Tibial nerve (tissue), 4 donors: ENCODE measurements at regions not wholly inside any gene's neighbourhood (a gene's known extent, or its start where the extent isn't known, plus 50 kb on each side); places are given as distances from the start of the nearest gene placed in this dataset.

ENCODE experiments used
- DNase-seq, 2 donors: peaks; one replicate each; pipeline ENCODE4 v3.0.0-alpha.2; 2019; ENCODE audit warnings: low spot score in 2 of 2
- H3K27ac ChIP-seq, 4 donors: fragments of 200-600 bp; sonication (generic) in 3 of 4; one replicate each; pipeline ENCODE4 v1.5.1; 2017 to 2019; ENCODE audit warnings: mild to moderate bottlenecking in 1 of 4
- H3K27me3 ChIP-seq, 2 donors: fragments of 200-600 bp; sonication (generic) in 1 of 2; one replicate each; pipeline versions ENCODE4 v1.5.1 to v1.6.0; 2017 to 2019
- H3K36me3 ChIP-seq, 3 donors: fragments of 200-600 bp; sonication (generic); one replicate each; pipeline ENCODE4 v1.5.1; 2018 to 2019
- H3K4me1 ChIP-seq, 4 donors: fragments of 200-600 bp; sonication (generic) in 3 of 4; one replicate each; pipeline ENCODE4 v1.5.1; 2017 to 2019
- H3K4me3 ChIP-seq, 4 donors: fragments of 200-600 bp; sonication (generic) in 3 of 4; one replicate each; pipeline ENCODE4 v1.5.1; 2017 to 2019; ENCODE audit warnings: mild to moderate bottlenecking in 1 of 4, moderate library complexity in 1 of 4
- H3K9me3 ChIP-seq, 4 donors: fragments of 200-600 bp; sonication (generic) in 3 of 4; one replicate each; pipeline ENCODE4 v1.5.1; 2017 to 2019
- EP300 ChIP-seq, 2 donors: sonication (generic); formaldehyde crosslinking; IDR thresholded peaks; one replicate each; pipeline ENCODE4 v1.6.1; 2017; ENCODE audit warnings: antibody characterized with exemption in 2 of 2, mild to moderate bottlenecking in 1 of 2
- POLR2A ChIP-seq, 2 donors: fragments of 450-650 bp; IDR thresholded peaks; one replicate each; pipeline ENCODE4 v1.6.1; 2017; ENCODE audit warnings: antibody characterized with exemption in 2 of 2, mild to moderate bottlenecking in 2 of 2, moderate library complexity in 2 of 2
- WGBS, 2 donors: methylation state at CpG; one replicate each; pipeline ENCODE4 v1.1.5; 2018; 5-methylcytosine and 5-hydroxymethylcytosine counted together
- TF ChIP-seq, protein P1 (sequence below), 5 experiments: fragments of 200-600 bp in 3 of 5; fragments of 450-650 bp in 2 of 5; sonication (generic) in 3 of 5; IDR thresholded peaks; one replicate each; pipeline ENCODE4 v1.5.1; 2016 to 2019; ENCODE audit warnings: antibody characterized with exemption in 5 of 5, mild to moderate bottlenecking in 3 of 5, moderate library complexity in 2 of 5

DNA sequence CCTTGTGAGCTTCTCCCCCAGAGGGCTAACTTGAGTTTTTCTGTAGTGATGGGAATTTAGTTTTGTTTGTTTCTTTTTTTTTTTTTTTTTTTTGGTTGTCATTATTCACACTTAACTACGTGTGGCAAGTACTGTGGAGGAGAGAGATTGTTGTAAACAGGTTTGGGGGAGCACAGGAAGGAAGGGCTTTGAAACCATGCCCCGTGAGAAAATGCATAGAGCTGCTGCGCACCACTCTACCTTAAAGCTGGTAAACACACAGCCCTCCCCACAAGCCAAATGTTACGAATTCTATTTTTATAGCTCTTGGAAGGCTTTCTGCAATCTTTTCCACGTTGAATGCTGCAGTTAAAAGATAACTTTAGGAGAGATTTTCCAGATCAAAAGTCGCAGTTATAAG lies 76.2 kb downstream of the ZNF22 start:
- no peak overlapping the region for H3K4me3 ChIP-seq
- no peaks in the 10 kb centered on the region for H3K27me3 ChIP-seq
- peaks cover 0 to 5% (median 0%) of the 10 kb centered on the region in 4 donors for H3K9me3 ChIP-seq
- TF ChIP-seq EP300 (IDR thresholded peaks at IDR 0.05) (no peak), POLR2A (IDR thresholded peaks at IDR 0.05) (no peak)
- TF ChIP-seq, protein P1, sequence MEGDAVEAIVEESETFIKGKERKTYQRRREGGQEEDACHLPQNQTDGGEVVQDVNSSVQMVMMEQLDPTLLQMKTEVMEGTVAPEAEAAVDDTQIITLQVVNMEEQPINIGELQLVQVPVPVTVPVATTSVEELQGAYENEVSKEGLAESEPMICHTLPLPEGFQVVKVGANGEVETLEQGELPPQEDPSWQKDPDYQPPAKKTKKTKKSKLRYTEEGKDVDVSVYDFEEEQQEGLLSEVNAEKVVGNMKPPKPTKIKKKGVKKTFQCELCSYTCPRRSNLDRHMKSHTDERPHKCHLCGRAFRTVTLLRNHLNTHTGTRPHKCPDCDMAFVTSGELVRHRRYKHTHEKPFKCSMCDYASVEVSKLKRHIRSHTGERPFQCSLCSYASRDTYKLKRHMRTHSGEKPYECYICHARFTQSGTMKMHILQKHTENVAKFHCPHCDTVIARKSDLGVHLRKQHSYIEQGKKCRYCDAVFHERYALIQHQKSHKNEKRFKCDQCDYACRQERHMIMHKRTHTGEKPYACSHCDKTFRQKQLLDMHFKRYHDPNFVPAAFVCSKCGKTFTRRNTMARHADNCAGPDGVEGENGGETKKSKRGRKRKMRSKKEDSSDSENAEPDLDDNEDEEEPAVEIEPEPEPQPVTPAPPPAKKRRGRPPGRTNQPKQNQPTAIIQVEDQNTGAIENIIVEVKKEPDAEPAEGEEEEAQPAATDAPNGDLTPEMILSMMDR (IDR thresholded peaks at IDR 0.05) = no peak
- 24 to 34% methylated on average over 6 of the region's 6 CpGs for WGBS, 2 donors
- H3K4me1 ChIP-seq = no peaks in the 10 kb centered on the region
- H3K27ac ChIP-seq = no peak overlapping the region
- H3K36me3 ChIP-seq = no peaks in the 10 kb centered on the region
- no peak for DNase-seq

GRCh38 chr10:45080331-45080730 lies 79.6 kb downstream of the ZNF22 start:
- Histone ChIP-seq H3K4me3 (no peak overlapping the region), H3K27ac (no peak overlapping the region), H3K36me3 (no peaks in the 10 kb centered on the region), H3K9me3 (peaks cover 0 to 6% (median 0%) of the 10 kb centered on the region in 4 donors), H3K4me1 (no peaks in the 10 kb centered on the region), H3K27me3 (no peaks in the 10 kb centered on the region)
- 20 to 28% methylated on average over 3 of the region's 3 CpGs for WGBS, 2 donors
- no peak for TF ChIP-seq EP300 (IDR thresholded peaks at IDR 0.05)
- TF ChIP-seq POLR2A (IDR thresholded peaks at IDR 0.05) = no peak
- TF ChIP-seq, protein P1 (IDR thresholded peaks at IDR 0.05) = no peak
- no peak for DNase-seq

DNA sequence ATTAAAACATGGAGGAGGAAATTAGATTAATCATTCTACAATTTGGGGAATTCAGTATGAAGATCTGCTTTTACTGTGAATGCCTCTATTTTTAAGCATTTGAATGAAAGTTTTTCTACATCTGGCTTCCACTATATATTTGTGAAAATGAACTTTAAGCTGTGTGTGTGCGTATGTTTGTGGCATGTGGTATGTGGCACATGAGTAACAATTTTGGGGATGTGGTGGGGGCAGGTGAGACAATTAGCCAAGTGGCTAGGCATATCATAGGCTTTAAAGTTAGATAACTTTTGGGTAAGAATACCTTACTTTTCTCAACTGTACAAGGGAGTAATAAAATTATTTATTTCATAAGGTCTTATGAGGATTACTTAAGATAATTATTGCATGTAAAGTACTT lies 81.5 kb downstream of the ZNF22 start:
- H3K4me3 ChIP-seq = no peak overlapping the region
- peaks cover 0 to 19% (median 0%) of the 10 kb centered on the region in 4 donors for H3K9me3 ChIP-seq
- no peaks in the 10 kb centered on the region for H3K27me3 ChIP-seq
- H3K27ac ChIP-seq = no peak overlapping the region
- H3K4me1 ChIP-seq = no peaks in the 10 kb centered on the region
- no peak for DNase-seq
- WGBS, 2 donors = 80 to 83% methylated on average over 1 of the region's 1 CpG
- H3K36me3 ChIP-seq = no peaks in the 10 kb centered on the region
- TF ChIP-seq POLR2A (IDR thresholded peaks at IDR 0.05) (no peak), EP300 (IDR thresholded peaks at IDR 0.05) (no peak)
- TF ChIP-seq, protein P1 (IDR thresholded peaks at IDR 0.05) = no peak

DNA sequence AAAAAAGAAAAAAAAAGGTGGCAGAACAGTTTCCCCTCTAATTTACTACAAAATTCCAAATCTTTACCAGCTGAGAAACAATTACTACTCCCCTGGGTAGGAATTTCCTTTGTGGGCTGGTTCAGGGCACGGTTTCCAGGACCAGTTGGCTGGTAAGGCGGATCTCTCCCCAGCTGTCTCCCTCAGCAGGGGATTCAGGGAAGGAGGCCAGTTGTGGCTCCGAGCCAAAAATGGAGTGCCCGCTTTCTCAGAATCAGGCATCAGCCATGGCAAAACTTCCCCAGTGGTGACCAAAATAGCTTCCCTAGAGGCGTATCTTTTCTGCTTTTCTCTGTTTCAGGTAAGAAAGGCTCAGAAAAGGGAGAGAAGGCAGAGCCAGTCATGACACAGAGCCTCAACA lies 91.2 kb downstream of the ZNF22 start:
- H3K27me3 ChIP-seq = no peaks in the 10 kb centered on the region
- no peak overlapping the region for H3K4me3 ChIP-seq
- no peak for DNase-seq
- H3K36me3 ChIP-seq = no peaks in the 10 kb centered on the region
- 71 to 77% methylated on average over 5 of the region's 5 CpGs for WGBS, 2 donors
- no peaks in the 10 kb centered on the region for H3K4me1 ChIP-seq
- no peak overlapping the region for H3K27ac ChIP-seq
- H3K9me3 ChIP-seq = no peaks in the 10 kb centered on the region
- TF ChIP-seq, protein P1 (IDR thresholded peaks at IDR 0.05) = no peak
- TF ChIP-seq POLR2A (IDR thresholded peaks at IDR 0.05) (no peak), EP300 (IDR thresholded peaks at IDR 0.05) (no peak)

DNA sequence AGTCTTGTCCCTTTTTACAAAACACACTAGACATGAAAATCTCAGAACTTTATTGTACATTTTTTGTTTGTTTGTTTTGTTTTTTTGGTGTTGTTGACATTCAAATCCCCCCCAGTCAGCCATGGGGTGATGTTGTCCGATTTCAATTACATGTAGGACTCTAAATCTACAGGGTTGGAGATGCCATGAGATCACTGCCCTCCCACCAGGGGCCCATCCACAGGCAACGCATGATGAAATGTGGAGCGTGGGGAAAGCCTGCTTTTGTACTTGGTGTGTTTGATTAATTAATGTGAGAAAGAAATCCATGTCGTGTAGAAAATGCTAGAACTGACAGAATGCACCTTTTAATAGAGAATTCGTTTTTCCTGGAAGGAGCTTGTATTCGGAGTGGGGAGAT lies 93.2 kb downstream of the ZNF22 start:
- Histone ChIP-seq H3K9me3 (no peaks in the 10 kb centered on the region), H3K4me1 (no peaks in the 10 kb centered on the region), H3K27me3 (no peaks in the 10 kb centered on the region), H3K4me3 (no peak overlapping the region), H3K27ac (no peak overlapping the region), H3K36me3 (no peaks in the 10 kb centered on the region)
- 85 to 87% methylated on average over 6 of the region's 6 CpGs for WGBS, 2 donors
- no peak for DNase-seq
- TF ChIP-seq EP300 (IDR thresholded peaks at IDR 0.05) (no peak), POLR2A (IDR thresholded peaks at IDR 0.05) (no peak)
- TF ChIP-seq, protein P1 (IDR thresholded peaks at IDR 0.05) = no peak
